ENCODE measurements at regions not wholly inside any gene's neighbourhood (a gene's known extent, or its start where the extent isn't known, plus 50 kb on each side); places are given as distances from the start of the nearest gene placed in this dataset.

DNA sequence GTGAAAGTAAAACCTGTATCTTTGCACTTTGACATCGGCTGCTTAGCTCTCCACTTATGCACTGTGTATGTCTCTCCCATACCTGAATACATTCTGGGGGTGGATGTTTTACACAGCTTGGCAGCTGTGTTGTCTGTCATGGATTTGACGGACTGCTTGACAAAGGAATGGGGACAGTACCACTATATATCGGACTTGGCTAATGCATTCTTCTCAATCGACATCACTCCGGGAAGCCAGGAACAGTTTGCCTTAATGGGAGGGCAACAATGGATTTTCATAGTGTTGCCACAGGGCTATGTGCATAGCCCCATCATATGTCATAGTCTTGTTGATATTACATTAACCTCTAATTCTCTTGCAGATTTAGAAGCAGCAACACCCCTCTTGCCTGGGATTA, 1008.3 kb downstream of the DNAH5 start:
- H3K4me3 ChIP-seq (ENCODE audit: low read depth, low read length), result no peak overlapping the region
- TF ChIP-seq, protein P1, sequence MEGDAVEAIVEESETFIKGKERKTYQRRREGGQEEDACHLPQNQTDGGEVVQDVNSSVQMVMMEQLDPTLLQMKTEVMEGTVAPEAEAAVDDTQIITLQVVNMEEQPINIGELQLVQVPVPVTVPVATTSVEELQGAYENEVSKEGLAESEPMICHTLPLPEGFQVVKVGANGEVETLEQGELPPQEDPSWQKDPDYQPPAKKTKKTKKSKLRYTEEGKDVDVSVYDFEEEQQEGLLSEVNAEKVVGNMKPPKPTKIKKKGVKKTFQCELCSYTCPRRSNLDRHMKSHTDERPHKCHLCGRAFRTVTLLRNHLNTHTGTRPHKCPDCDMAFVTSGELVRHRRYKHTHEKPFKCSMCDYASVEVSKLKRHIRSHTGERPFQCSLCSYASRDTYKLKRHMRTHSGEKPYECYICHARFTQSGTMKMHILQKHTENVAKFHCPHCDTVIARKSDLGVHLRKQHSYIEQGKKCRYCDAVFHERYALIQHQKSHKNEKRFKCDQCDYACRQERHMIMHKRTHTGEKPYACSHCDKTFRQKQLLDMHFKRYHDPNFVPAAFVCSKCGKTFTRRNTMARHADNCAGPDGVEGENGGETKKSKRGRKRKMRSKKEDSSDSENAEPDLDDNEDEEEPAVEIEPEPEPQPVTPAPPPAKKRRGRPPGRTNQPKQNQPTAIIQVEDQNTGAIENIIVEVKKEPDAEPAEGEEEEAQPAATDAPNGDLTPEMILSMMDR (IDR thresholded peaks at IDR 0.05; ENCODE audit: low read depth, low read length), result no peak

DNA sequence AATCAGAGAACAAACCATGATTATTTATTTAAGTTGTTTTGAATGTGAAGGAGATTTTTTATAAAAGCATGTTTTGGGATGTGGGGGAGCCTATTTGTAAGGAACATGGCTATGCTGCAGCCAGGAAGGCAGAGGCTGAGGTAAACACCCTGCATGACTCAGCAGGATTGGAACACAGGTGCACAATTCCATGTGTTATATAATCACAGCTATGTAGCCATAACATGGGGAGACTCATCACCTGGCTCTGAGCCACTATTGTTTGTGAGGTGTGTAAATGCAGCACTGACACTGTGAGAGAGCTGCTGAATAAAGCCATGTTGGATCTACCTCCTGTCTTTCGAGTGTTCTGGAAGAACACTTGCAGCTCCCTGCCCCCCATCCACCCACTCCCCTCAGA, 1009.8 kb downstream of the DNAH5 start:
- no peak overlapping the region for H3K4me3 ChIP-seq (ENCODE audit: low read depth, low read length)
- TF ChIP-seq, protein P1 (IDR thresholded peaks at IDR 0.05; ENCODE audit: low read depth, low read length), result no peak

DNA sequence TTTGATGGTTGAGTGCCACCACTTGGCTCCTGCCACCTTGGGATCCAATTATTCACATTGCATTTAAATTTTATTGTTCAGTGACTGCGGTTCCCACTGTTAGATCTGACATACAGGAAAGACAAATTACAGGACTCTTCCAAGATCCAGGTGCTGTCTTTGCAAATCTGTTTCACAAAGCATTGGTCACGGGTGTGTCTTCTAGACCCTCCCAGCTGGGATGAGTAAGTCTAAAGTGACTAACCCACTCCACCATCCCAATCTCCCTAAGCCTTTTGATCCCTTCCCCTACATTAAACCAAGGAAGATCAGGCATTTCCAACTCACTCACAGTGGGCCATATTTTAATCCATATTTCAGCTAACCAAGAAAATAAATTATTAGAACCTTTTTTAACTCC, 1016.3 kb upstream of the CTNND2 start:
- TF ChIP-seq, protein P1 (IDR thresholded peaks at IDR 0.05; ENCODE audit: low read depth, low read length), result no peak
- H3K4me3 ChIP-seq (ENCODE audit: low read depth, low read length), result no peak overlapping the region

DNA sequence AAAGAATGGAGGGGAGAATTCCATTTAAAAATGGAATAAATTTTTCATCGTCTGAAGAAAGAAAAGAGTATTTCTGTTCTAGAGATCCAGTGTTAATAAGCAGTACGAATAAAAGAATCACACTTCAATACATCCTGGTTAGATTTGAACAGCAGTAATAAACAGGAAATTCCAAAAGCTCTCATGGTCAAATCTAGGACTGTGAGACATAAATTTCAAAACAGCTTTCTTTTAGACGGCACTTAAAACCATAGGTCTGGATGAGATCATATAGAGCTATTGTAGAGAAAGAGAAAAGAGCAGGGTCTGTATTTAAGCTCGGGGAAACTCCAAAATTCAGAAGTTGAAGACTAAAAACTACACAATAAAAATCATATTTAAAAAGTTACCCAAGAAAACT, 1006.9 kb upstream of the CTNND2 start:
- no peak overlapping the region for H3K4me3 ChIP-seq (ENCODE audit: low read depth, low read length)

DNA sequence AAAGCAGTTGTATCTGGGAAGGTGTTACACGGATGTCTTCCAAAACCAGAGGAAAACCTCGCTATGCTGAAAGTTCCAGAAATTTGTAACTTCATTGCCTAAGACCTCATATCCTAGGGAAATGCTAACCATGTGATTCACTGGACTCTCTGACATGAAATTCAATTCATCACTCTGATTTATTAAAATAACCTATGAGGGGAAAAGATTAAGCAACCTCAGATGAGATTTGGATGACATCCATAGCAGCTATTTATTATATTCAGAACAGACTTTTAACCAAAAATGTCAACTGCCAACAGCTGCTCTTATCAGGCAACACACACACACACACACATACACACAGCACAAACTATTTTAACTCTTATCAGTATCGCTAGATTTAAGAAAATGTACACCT, 1006.4 kb upstream of the CTNND2 start:
- no peak overlapping the region for H3K4me3 ChIP-seq (ENCODE audit: low read depth, low read length)
- TF ChIP-seq, protein P1 (IDR thresholded peaks at IDR 0.05; ENCODE audit: low read depth, low read length), result no peak

More for the DNA sequence above, 1006.9 kb upstream of the CTNND2 start:
- TF ChIP-seq, protein P1 (IDR thresholded peaks at IDR 0.05; ENCODE audit: low read depth, low read length), result no peak

DNA sequence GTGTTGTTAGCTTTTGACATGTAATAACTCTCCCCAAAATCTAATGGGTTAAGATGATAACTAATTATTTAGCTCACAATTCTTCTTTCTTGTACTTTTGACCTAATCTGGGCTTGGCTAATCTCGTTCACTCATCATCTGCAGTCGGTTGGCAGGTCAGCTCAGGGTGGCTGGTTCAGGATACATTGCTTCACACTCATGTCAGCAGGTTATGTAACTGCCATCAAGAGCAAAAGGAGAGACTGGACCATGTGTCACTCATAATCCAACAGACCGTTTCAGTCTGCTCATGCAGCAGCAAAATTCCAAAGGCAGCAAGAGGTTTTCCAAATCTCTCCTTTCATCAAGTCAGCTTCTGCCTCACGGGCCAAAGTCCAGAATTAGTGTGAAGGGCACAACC, 998.4 kb upstream of the CTNND2 start:
- TF ChIP-seq, protein P1 (IDR thresholded peaks at IDR 0.05; ENCODE audit: low read depth, low read length), result no peak
- H3K4me3 ChIP-seq (ENCODE audit: low read depth, low read length), result no peak overlapping the region

DNA sequence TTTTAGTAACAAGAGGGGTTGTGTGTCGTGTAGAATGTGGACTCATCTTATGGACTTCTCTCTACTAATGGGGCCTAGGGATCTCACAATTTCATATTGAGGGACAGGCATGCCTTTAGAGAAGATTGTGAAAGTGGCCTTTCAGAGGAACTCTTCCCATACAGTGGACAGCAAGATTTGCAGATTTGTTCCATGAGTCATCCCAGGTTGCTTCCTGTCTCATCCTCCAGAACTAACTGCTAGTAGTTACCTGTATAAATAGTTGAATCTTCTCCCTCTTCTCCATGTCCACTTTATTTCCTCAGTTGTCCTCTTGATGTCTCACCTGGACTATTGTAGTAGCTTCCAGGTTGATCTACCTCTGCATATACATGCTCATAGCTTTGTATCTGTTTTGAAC, 997.5 kb upstream of the CTNND2 start:
- H3K4me3 ChIP-seq (ENCODE audit: low read depth, low read length), result no peak overlapping the region
- TF ChIP-seq, protein P1 (IDR thresholded peaks at IDR 0.05; ENCODE audit: low read depth, low read length), result no peak
